LoVo (cell line): ENCODE measurements at regions not wholly inside any gene's neighbourhood (a gene's known extent, or its start where the extent isn't known, plus 50 kb on each side); places are given as distances from the start of the nearest gene placed in this dataset.
"Not testable (repeated sequence)": the region's sequence is repeated elsewhere in the genome, so short reads cannot be mapped to it uniquely, and the experiment has no call there.

Experiments used
- DNase-seq: peaks from one replicate; pipeline ENCODE4 v3.0.0-alpha.2; 2016; ENCODE audit warnings: low spot score

DNA sequence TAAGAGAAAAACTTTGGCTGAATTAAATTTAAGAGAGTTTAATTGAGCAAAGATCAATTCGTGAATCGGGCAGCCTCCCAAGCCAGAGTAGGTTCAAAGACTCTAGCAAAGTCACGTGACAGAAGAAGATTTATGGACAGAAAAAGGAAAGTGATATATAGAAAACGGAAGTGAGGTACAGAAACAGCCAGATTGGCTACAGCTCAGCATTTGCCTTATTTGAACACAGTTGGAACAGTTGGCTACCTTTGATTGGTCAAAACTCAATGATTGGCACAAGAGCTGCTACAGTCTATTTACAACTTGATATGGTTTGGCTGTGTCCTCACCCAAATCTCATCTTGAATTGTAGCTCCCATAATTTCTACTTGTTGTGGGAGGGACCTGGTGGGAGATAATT lies 102.6 kb downstream of the PLG start:
- DNase-seq, result no peak

DNA sequence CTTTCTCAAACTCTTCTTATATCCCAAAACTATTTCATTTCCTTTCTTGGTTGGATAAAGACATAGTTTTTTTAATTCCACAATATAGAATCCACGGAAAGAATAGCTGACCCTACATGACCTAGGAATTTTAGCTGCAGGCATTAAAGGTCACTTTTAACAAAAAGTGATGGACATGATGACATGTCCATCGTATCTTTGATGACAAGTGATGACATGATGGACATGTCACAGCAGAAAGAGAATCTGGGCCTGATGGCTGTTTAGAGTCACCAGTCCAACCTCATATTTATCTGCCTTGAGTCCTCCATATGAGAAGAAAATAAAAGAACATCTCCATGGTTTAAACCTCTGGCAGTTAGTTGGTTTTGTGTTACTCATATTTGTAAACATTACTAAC lies 106.2 kb downstream of the PLG start:
- no peak for DNase-seq

DNA sequence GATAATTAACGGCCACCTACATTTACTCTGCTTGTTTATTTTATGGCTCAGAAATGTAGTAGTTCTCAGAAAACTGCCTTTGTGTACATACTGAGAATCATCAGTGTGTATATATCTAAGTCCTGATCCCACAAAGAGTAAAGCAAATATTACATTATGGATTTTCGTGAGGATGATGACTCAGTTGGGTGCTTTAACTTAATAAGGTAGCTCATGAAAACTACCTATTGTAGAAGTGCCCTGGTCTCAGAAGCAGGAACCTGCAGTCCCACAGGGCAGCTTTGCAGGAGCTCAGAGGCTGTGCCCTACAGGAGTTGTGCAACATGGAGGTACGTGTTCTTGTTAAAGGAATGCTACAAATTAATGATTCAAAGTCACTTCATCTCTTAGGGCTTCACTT lies 108.2 kb downstream of the PLG start:
- DNase-seq, result peak; percentile 49

DNA sequence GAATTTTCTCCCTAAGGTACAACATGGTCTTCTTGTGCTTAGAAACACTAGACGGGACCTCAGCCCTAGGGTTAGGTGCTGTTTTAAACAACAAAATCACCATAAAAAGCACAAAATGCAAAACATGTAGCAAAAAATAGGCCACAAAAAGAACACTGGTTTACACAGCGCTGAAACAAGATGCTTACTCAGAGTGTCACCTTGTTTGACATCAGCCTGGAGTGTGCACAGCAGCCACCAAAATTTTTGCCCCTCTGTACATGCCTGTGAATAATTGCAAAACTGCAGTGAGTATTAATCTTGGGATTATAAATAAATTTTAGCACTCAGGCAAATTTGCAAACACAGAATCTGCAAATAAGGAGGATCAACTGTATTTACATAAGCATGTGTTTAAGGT lies 110.1 kb downstream of the PLG start:
- DNase-seq, result no peak

DNA sequence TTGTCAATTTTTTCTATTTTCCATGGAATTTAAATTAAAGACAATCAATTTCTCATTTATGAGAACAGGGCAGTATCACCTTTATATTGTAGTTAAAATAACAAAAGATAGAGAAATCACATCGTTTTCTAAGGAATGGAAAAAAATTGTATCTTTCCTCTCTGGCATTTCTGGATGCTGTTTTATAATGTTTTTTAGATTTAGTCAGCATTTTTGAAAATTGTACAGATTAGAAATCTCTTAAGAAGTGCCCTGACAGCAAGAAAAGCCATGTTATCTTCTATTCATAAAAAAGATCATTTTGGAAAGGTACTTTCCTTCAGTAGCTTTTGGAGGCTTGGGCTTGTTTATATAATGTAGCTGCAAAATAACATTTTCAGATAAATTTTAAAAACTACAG lies 116.9 kb downstream of the PLG start:
- no peak for DNase-seq

DNA sequence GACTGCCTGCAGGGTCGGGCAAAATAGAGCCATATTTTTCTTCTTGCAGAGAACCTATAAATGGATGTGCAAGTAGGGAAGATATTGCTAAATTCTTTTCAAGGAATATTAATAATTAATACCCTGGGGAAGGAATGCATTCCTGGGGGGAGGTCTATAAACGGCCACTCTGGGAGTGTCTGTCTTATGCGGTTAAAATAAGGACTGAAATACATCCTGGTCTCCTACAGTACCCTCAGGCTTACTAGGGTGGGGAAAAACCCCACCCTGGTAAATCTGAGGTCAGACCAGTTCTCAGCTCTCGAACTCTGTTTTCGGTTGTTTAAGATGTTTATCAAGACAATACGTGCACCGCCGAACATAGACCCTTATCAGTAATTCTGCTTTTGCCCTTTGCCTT lies 118.6 kb downstream of the PLG start:
- DNase-seq, result not testable (repeated sequence)

DNA sequence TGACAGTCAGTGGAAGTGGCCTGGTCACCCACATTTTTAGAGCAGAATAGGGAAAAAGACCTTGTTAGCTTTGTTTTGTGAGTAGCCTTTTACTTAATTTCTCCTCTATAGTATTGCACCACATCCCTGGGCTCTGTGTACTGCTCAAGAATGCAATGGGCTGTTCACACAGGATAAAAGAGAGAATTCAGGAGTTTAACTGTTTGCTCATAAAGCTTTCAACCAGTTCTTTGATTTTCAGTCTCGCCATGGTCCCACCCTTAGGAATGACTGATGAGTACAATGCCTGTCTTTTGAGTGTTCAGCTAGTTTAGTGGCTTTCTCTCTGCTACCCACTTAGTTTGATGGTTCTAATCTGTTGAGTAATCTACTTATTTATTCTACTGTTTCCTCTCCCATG lies 129.7 kb downstream of the PLG start:
- peak; percentile 33 for DNase-seq

DNA sequence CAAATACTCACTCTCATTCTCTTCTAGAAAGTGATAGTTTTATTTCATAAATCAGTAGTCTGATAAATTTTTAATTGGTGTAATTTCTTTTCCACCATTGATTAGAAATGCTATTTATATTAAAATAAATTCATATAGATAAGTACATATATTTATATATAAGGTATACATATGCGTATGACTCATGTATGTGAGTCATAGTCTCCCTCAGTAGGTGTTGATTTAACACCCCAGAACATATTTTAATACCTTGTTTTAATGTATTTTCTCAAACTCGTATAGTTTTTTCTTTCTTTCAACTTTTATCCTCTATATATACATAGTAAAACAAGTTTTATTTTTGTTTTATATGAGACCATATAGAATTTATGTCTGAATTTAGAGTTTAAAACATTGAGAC lies 130.4 kb downstream of the PLG start:
- DNase-seq, result no peak

DNA sequence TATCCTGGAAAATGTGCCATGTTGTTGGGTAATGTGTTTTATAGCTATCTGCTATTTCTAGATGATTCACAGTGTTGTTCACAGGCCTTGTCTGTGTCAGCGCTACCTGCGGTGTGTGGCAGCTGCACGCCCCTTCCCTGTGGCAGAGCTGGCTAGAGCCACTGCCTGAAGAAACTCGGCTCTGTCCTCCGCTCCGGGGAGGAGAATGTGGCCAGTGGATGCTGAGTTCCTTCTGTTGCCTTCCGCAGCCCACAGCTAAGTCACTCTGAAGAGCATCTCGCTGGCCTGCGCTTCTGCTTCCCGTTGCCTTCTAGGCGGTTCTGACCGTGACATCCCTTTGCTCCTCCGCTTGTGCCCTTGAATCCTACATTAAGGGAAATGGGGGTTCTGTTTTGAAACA lies 135.1 kb downstream of the PLG start:
- no peak for DNase-seq

DNA sequence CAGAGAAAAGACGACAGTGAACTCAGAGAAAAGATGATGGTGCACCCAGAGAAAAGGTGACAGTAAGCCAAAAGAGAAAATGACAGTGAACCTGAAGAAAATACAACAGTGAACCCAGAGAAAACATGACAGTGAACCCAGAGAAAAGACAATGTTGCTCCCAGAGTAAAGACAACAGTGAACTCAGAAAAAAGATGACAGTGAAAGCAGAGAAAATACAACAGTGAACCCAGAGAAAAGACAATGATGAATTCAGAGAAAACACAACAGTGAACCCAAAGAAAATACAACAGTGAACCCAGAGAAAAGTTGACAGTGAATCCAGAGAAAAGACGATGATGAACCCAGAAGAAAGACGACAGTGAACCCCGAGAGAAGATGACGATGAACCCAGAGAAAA lies 140.5 kb upstream of the MAP3K4 start:
- DNase-seq, result no peak

DNA sequence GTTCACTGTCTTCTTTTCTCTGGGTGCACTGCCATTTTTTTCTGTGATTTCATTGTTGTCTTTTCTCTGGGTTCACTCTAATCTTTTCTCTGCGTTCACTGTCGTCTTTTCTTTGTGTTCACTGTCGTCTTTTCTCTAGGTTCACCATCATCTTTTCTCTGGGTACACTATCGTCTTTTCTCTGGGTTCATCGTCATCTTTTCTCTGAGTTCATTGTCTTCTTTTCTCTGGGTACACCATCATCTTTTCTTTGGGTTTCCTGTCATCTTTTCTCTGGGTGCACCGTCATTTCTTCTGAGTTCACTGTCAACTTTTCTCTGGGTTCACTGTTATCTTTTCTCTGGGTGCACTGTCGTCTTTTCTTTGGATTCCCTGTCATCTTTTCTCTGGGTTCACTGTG lies 137.6 kb upstream of the MAP3K4 start:
- no peak for DNase-seq

DNA sequence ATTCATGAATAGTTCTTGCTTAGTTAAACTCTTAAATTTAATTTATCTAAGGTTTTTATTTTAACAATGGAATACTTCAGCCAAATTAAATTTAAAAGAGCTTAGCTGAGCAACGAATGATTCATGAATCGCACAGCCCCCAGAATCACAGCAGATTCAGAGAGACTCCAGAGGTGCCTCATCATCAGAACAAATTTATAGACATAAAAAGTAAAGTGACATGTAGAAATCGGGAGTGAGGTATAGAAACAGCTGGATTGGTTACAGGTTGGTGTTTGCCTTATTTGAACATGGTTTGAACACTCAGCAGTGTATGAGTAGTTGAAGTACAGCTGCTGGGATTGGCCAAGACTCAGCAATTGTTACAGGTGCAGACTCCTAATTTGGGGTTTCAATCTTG lies 132.7 kb upstream of the MAP3K4 start:
- DNase-seq, result no peak

DNA sequence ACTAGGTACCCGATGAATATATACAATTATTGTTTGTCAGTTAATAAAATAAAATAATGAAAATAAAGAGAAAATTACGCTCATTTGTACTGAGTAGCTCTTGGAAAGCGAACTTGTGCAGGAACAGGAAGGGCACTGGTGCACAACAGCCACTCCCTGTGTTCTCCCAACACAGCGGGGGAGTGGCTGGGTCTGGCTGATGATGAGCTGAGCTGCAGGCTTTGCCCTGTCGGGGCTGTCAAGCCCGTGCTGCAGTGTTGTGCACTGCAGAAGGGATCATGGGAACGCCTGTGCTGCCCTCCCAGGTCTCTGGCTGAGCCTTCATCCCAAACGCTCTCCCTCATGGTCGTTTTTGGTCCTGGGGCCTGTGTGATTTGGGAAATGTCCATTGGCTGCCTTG lies 131.7 kb upstream of the MAP3K4 start:
- no peak for DNase-seq

DNA sequence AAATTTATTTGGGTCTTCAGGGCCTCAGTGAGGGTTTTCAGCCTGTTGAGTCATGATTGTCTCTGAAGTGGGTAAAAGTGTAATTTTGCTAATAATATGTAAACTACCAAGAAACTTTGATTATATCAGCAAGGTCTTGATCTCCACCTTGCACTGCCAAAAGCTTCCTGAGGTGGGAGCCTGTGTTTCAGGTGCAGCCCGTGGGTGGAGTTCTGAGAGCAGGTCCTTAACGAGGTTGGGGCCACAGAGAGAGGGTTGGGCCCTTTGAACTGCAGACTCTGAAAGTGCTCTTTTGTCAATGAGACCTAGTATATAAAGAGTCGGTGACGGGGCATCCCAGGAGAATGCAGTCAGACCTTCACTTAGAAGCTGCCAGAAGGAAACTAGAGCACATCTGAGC lies 129.7 kb upstream of the MAP3K4 start:
- DNase-seq, result no peak

DNA sequence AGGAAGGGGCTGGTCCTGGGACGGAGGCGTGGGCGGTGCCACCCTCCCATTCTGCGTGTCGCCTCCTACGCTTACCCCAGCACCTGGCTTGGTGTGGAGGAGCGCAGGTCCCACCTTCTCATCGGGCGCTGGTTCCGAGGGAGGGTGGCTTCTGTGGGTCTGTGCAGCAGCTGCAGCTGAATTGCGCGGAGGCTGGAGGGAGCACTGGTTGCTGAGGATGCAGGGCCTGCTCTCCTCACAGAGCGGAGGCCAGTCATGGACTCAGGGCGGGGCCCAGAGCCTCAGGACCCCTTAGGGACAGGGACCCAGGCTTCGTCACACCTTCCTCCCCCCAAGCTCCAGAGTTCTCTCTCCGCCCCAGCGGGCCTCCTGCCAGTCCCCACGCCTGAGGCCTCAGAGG lies 127.8 kb upstream of the MAP3K4 start:
- DNase-seq, result no peak

DNA sequence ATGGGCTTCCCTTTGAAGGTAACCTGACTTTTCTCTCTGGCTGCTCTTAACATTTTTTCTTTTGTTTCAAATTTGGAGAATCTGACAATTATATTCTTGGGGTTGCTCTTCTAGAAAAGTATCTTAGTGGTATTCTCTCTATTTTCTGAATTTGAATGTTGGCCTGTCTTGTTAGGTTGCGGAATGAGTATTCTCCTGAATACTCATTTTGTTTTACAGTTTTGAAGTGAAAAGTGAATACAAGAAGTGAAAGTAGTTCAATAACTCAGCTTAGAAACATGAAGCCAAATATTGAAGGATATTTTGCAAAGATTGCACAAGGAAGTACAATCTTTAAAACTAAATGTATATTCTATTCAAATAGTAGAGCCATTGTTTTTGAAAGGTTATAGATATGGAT lies 120.2 kb upstream of the MAP3K4 start:
- DNase-seq, result no peak

DNA sequence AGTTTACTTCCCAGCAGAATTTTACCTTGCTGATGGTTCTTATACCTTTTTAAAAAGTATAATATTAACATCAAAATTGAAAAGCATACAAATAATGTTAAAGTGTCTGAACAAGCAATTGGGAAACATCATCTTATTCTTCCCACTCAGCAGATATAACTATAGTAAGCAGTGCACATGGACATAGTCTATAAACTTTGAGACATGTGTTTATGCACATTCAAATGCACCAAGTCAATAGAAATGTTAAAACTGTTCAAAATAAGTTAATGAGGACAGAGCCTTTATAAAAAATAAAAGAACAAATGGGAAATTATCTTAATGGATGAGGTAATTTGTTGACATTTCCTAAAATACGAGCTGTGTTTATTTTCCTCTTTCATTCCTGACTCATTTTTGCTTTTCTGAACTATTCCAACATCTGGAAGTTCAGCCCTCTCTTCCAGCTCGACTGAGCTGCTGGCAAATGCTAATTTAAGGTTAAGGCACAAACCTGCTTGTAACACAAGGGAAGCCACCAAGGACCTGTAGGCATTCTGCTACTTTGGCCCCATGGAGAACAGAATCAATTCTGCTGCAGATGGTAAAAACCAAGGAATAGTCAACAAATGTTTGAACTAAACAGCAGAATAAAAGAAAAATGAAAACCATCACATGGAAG lies 110.3 kb upstream of the MAP3K4 start:
- DNase-seq, result no peak

DNA sequence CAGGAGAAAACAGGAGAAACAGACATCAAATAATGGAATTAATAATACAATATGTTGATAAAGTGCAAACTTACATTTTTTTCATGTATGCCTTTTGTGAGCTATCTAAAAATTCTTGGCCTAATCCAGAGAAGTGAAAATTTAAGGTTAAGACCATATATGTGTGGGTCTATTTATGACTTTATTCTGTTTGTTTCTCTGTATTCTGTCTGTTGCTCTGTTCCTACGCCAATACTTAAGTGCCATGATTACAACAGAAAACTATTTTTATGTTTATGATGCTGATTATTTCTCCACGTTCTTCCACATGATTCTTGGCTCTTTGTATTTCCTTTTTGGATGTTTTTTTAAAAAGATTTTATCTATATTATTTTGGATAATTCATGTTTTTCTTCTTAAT lies 109.6 kb upstream of the MAP3K4 start:
- no peak for DNase-seq

DNA sequence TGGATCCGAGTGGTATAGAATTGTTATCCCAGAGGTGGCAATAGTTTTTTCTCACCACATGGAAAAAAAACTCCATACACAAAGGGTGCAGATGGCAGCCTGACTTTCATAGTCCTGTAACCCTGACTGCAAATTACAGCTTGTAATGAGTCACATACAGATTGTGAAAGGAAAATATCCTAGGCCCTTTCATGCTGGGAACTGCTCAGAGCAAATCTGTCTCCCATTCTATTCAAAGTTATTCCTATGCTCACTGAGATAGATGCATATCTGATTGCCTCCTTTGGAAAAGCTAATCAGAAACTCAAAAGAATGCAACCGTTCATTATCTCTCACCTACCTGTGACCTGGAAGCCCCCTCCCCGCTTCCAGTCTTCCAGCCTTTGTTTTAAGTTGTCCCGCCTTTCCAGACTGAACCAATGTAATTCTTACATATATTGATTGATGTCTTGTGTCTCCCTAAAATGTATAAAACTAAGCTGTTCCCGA lies 108.7 kb upstream of the MAP3K4 start:
- DNase-seq, result no peak

DNA sequence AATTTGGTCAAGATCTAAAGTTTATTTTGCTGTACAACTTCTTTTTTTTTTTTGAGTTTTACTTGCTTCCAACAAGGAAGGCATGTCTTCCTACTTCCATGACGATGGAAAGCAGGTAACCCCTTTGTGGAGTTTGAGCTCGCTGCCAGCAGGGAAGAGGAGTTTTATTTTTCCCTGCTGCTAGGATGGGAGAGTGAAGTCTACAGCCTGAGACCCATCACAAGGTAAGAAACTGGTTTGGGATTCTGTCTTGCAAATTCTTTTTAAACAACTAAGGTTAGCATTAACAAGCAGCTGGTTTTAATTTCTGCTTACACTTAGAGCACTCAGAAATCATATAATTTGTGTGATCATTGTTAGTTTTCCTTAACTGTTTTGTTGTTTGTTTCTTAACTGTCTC lies 108.0 kb upstream of the MAP3K4 start:
- no peak for DNase-seq

DNA sequence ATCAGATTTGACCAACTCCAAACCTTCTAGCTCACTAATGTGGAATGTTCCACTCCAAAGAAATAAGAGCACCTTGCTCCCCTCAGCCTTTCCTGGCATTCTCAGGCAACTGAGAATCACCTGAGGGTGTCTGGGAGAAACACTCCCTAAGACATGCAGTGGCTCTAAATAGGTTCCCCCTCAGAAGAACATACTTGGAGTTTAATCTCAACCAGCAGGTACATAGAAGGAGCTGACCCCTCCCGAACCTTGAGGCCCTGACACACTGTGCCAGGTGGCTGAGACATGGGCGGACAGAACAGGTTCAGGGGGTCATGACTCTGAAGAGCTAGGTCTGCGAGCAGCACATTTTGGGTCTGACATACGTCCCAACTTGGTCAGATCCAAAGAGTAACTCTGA lies 107.6 kb upstream of the MAP3K4 start:
- no peak for DNase-seq

DNA sequence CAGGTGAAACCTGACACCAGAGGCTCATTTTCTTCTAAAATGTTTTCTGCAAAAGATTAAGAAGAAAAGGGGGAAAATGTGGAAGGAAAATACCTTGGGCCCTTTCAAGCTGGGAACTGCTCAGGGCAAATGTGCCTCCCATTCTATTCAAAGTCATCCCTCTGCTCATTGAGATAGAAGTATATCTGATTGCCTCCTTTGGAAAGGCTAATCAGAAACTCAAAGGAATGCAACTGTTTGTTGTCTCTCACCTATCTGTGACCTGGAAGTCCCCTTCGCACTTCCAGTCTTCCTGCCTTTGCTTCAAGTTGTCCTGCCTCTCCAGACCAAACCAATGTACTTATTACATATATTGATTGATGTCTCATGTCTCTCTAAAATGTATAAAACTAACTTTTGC lies 102.4 kb upstream of the MAP3K4 start:
- DNase-seq, result not testable (repeated sequence)

DNA sequence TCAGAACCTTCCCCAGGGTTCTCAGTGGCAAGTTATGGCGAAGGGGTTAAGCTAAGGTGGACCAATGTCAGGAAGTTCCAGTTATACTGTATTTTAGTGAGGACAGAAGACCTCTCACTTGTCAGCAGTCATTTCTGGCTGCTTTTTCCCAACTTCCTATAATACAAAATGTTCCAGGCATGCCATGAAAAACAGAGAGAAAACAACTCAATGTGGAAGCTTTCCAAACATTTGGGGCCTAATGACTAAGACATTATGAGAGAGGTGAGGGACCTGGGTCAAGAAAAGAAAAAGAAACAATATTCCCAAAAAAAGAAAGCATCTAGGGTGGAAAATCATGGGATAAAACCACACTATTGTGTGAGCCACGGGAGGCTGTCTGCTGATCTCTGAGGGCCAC lies 99.9 kb upstream of the MAP3K4 start:
- no peak for DNase-seq

DNA sequence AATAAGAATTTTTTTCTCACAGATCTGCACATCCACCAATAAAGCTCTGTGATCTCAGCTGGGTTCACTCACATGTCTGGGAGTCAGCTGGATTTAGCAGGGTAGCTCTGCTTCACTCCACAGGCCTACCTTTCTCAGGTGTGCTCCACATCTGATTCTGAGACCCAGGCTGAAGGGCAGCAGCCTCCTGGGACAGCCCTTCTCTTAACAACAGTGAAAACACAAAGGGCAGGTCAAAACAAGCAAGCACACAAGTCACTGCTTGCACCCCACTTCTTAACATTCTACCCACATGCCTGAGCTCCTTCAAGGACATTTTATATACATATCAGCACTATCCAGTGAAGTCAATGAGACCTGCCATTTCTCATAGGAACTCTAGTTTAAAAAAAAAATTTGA lies 96.0 kb upstream of the MAP3K4 start:
- no peak for DNase-seq
